Neural progenitor cell (in vitro differentiated cells): ENCODE measurements at regions not wholly inside any gene's neighbourhood (a gene's known extent, or its start where the extent isn't known, plus 50 kb on each side); places are given as distances from the start of the nearest gene placed in this dataset.

ENCODE experiments used
- DNase-seq: peaks from one replicate; pipeline ENCODE4 v3.0.0-alpha.2; 2016; ENCODE audit warnings: low spot score
- H2AFZ ChIP-seq: fragments of 200-600 bp; sonication (generic); replicated peaks from 2 replicates; pipeline ENCODE4 v1.6.1; 2016; ENCODE audit warnings: antibody characterized with exemption
- H3F3A ChIP-seq: fragments of 200-600 bp; sonication (generic); 2 replicates; pipeline ENCODE4 v1.6.1; 2016; ENCODE audit warnings: antibody characterized with exemption, low read depth
- H3K27ac ChIP-seq: fragments of 200-600 bp; sonication (generic); 2 replicates; pipeline ENCODE4 v1.5.1; 2016; ENCODE audit warnings: mild to moderate bottlenecking
- H3K27me3 ChIP-seq: fragments of 200-600 bp; sonication (generic); 2 replicates; pipeline ENCODE4 v1.6.1; 2016; ENCODE audit warnings: mild to moderate bottlenecking, moderate library complexity
- H3K36me3 ChIP-seq: fragments of 200-600 bp; sonication (generic); 2 replicates; pipeline ENCODE4 v1.5.1; 2016
- H3K4me1 ChIP-seq: fragments of 200-600 bp; sonication (generic); 2 replicates; pipeline ENCODE4 v1.6.1; 2016; ENCODE audit warnings: mixed run types
- H3K4me2 ChIP-seq: fragments of 200-600 bp; sonication (generic); 2 replicates; pipeline ENCODE4 v1.6.1; 2016
- H3K4me3 ChIP-seq: fragments of 200-600 bp; sonication (generic); 2 replicates; pipeline ENCODE4 v1.5.1; 2016
- H3K79me2 ChIP-seq: fragments of 200-600 bp; sonication (generic); 2 replicates; pipeline ENCODE4 v1.6.1; 2016; ENCODE audit warnings: low read depth
- H3K9ac ChIP-seq: fragments of 200-600 bp; sonication (generic); 2 replicates; pipeline ENCODE4 v1.6.1; 2016
- H3K9me3 ChIP-seq: fragments of 200-600 bp; sonication (generic); 2 replicates; pipeline ENCODE4 v1.5.1; 2016; ENCODE audit warnings: low read depth
- H4K20me1 ChIP-seq: fragments of 200-600 bp; sonication (generic); 2 replicates; pipeline ENCODE4 v1.6.1; 2016; ENCODE audit warnings: low read depth
- H3K27ac Mint-ChIP-seq: 3 replicates; pipeline ENCODE4 v1.8.0; 2021; ENCODE audit warnings: mixed read lengths
- H3K27me3 Mint-ChIP-seq: 2 replicates; pipeline ENCODE4 v1.8.0; 2022; ENCODE audit warnings: low read depth, mild to moderate bottlenecking, inconsistent platforms, moderate library complexity, mixed read lengths; ENCODE audit not compliant: insufficient read depth
- H3K36me3 Mint-ChIP-seq: 3 replicates; pipeline ENCODE4 v1.8.0; 2021; ENCODE audit warnings: mixed read lengths
- H3K4me1 Mint-ChIP-seq: 3 replicates; pipeline ENCODE4 v1.8.0; 2021; ENCODE audit warnings: mixed read lengths
- H3K4me3 Mint-ChIP-seq: 3 replicates; pipeline ENCODE4 v1.8.0; 2021; ENCODE audit warnings: mild to moderate bottlenecking, moderate library complexity, mixed read lengths
- H3K9me3 Mint-ChIP-seq: 3 replicates; pipeline ENCODE4 v1.8.0; 2020; ENCODE audit warnings: mixed read lengths
- EZH2 ChIP-seq: fragments of 200-600 bp; sonication (generic); IDR thresholded peaks from 2 replicates; pipeline ENCODE4 v1.6.1; 2017; ENCODE audit warnings: antibody characterized with exemption, mild to moderate bottlenecking, moderate library complexity
- EZH2phosphoT487 ChIP-seq: fragments of 200-600 bp; sonication (generic); IDR thresholded peaks from 2 replicates; pipeline ENCODE4 v1.6.1; 2017; ENCODE audit warnings: antibody characterized with exemption
- TF ChIP-seq, protein P1 (sequence below): fragments of 200-600 bp; sonication (generic); IDR thresholded peaks from 2 replicates; pipeline ENCODE4 v1.5.1; 2017; ENCODE audit warnings: antibody characterized with exemption, mild to moderate bottlenecking

DNA sequence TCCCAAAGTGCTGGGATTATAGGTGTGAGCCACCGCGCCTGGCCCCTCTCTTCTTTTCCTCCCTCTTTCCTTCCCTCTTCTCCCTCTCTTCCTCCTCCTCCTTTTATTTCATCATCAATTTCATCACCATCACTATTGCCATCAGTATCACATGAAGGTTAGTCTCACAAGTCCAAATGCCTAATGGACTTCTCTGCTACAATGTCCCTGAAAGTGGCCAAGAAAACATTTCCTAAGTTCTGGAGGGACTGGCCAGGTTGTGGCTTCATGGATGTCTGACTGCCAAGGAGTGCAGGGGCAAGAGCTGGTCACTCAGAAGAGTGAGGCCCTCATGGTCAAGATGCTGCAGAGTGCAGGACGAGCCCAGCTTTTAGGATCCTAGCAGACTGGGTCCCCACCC lies 97.6 kb downstream of the SYNE3 start:
- Histone ChIP-seq H3K27ac (no peak overlapping the region), H3K36me3 (no peaks in the 10 kb centered on the region), H4K20me1 (no peaks in the 10 kb centered on the region), H3K27me3 (no peaks in the 10 kb centered on the region), H2AFZ (no peak overlapping the region), H3K9me3 (no peaks in the 10 kb centered on the region), H3K4me1 (no peaks in the 10 kb centered on the region), H3K79me2 (no peaks in the 10 kb centered on the region), H3K4me3 (no peak overlapping the region), H3F3A (no peaks in the 10 kb centered on the region), H3K9ac (no peak overlapping the region), H3K4me2 (no peak overlapping the region)
- peaks cover 3% of the 10 kb centered on the region for H3K27me3 Mint-ChIP-seq
- H3K36me3 Mint-ChIP-seq = no peaks in the 10 kb centered on the region
- H3K4me1 Mint-ChIP-seq = peaks cover under 1% of the 10 kb centered on the region
- H3K27ac Mint-ChIP-seq = no peak overlapping the region
- H3K4me3 Mint-ChIP-seq = no peak overlapping the region
- H3K9me3 Mint-ChIP-seq = peaks cover 7% of the 10 kb centered on the region
- DNase-seq = no peak
- no peak for TF ChIP-seq EZH2
- no peak for TF ChIP-seq EZH2phosphoT487
- TF ChIP-seq, protein P1, sequence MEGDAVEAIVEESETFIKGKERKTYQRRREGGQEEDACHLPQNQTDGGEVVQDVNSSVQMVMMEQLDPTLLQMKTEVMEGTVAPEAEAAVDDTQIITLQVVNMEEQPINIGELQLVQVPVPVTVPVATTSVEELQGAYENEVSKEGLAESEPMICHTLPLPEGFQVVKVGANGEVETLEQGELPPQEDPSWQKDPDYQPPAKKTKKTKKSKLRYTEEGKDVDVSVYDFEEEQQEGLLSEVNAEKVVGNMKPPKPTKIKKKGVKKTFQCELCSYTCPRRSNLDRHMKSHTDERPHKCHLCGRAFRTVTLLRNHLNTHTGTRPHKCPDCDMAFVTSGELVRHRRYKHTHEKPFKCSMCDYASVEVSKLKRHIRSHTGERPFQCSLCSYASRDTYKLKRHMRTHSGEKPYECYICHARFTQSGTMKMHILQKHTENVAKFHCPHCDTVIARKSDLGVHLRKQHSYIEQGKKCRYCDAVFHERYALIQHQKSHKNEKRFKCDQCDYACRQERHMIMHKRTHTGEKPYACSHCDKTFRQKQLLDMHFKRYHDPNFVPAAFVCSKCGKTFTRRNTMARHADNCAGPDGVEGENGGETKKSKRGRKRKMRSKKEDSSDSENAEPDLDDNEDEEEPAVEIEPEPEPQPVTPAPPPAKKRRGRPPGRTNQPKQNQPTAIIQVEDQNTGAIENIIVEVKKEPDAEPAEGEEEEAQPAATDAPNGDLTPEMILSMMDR = no peak

DNA sequence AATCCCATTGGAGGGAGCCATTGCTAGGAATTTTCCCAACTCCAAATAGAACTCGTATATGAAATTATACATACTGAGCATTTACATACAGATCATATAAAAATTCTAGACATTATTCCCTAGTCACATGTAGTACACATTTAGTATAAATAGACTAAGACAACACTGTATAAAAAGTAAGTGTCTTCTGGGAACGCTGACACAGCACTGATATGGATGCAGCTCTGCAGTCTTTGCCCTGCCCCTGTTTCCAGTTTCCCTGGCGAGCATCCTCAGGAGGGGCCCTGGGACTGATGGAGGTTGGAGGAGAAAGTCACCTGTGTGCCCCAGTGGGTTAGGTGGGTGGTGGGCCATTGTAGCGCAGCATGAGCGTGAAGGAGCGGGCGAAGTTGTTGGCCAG lies 97.8 kb upstream of the CLMN start:
- H3K27me3 ChIP-seq = no peaks in the 10 kb centered on the region
- H3K4me1 ChIP-seq = no peaks in the 10 kb centered on the region
- no peak overlapping the region for H3K4me3 ChIP-seq
- Mint-ChIP-seq H3K27me3 (peaks cover 5% of the 10 kb centered on the region), H3K4me3 (no peak overlapping the region), H3K36me3 (no peaks in the 10 kb centered on the region), H3K9me3 (peaks cover 5% of the 10 kb centered on the region), H3K4me1 (peaks cover 3% of the 10 kb centered on the region), H3K27ac (no peak overlapping the region)
- no peak overlapping the region for H3K27ac ChIP-seq
- H3K36me3 ChIP-seq = no peaks in the 10 kb centered on the region
- no peak for TF ChIP-seq EZH2phosphoT487
- TF ChIP-seq EZH2 = no peak
- TF ChIP-seq, protein P1 = peak; percentile 40
- no peak overlapping the region for H3K9ac ChIP-seq
- DNase-seq = no peak
- no peak overlapping the region for H3K4me2 ChIP-seq
- H3K79me2 ChIP-seq = no peaks in the 10 kb centered on the region
- no peaks in the 10 kb centered on the region for H3F3A ChIP-seq
- H4K20me1 ChIP-seq = no peaks in the 10 kb centered on the region
- peak overlapping the region; percentile 2 for H2AFZ ChIP-seq
- no peaks in the 10 kb centered on the region for H3K9me3 ChIP-seq

DNA sequence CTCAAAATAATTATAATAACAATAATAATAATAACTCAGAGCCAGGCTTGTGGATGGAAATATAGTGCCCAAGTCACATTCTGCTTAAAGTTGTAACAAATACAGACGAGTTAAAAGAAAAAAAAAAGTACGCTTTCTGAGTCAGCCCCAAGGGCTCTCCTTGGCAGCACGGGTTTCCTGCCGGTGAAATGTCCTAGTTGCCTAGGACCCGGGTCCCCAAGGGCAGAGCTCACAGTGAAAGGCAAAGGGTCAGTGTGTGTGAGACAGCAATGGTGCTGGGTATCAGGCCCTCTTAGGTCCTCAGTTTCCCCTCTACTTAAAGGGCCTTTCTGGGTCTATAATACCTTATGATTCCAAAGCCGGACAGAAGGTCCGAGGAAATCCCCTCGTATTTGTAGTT lies 96.3 kb upstream of the CLMN start:
- Histone ChIP-seq H3K4me3 (no peak overlapping the region), H4K20me1 (no peaks in the 10 kb centered on the region), H3K36me3 (no peaks in the 10 kb centered on the region), H3K4me1 (no peaks in the 10 kb centered on the region), H3K27ac (no peak overlapping the region), H3K79me2 (no peaks in the 10 kb centered on the region), H3K27me3 (no peaks in the 10 kb centered on the region), H3K9ac (no peak overlapping the region), H2AFZ (no peak overlapping the region), H3K4me2 (no peak overlapping the region), H3K9me3 (no peaks in the 10 kb centered on the region), H3F3A (no peaks in the 10 kb centered on the region)
- no peaks in the 10 kb centered on the region for H3K36me3 Mint-ChIP-seq
- no peak overlapping the region for H3K27ac Mint-ChIP-seq
- peaks cover 3% of the 10 kb centered on the region for H3K4me1 Mint-ChIP-seq
- TF ChIP-seq EZH2phosphoT487 (no peak), EZH2 (no peak)
- TF ChIP-seq, protein P1 = no peak
- H3K27me3 Mint-ChIP-seq = peaks cover 5% of the 10 kb centered on the region
- no peak for DNase-seq
- peaks cover 3% of the 10 kb centered on the region for H3K9me3 Mint-ChIP-seq
- no peak overlapping the region for H3K4me3 Mint-ChIP-seq
